ENCODE measurements at regions not wholly inside any gene's neighbourhood (a gene's known extent, or its start where the extent isn't known, plus 50 kb on each side); places are given as distances from the start of the nearest gene placed in this dataset.

DNA sequence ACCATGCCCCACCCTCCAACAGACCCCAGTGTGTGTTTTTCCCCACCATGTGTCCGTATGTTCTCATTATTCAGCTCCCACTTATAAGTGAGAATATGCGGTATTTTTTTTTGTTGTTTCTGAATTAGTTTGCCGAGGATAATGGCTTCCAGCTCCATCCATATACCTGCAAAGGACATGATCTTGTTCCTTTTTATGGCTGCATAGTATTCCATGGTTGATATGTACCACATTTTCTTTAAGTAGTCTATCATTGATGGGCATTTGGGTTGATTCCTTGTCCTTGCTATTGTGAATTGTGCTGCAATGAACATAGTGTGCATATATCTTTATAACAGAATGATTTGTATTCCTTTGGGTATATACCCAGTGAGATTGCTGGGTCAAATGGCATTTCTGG is 176.9 kb downstream of the UTRN start:
- 96 to 100% (median 98%) methylated on average over 3 of the region's 3 CpGs for WGBS, 5 donors
- intact Hi-C loops (cut with DNase I; ENCODE audit: low total_unique reads) = no loop called here
- Histone ChIP-seq H3K36me3 (peaks cover 8 to 92% (median 85%) of the 10 kb centered on the region in 4 donors), H3K4me1 (no peaks in the 10 kb centered on the region), H3K9me3 (no peaks in the 10 kb centered on the region), H3K27me3 (no peaks in the 10 kb centered on the region), H3K27ac (no peak overlapping the region), H3K4me3 (no peak overlapping the region)
- no peak for DNase-seq
- TF ChIP-seq EP300 (IDR thresholded peaks at IDR 0.05) (no peak), POLR2AphosphoS5 (IDR thresholded peaks at IDR 0.05) (no peak)

DNA sequence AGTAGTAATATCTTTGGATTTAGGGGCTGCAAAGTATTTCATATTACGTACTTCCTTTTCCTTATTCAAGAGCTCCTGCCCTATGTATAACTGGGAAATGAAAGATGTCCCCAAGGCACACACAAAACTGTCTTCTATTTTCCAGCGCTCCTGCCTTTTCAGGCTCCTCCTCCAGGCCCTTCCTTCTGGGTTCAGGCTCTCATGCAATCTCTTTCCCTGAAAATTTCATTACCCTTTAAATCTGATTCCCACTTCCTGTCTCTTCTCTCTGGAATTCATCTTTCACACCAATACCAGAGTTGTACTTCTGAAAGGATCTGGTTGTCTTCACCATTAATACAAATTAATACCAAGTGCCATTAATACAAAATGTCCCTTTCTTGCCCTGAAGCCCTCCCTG is 181.6 kb downstream of the UTRN start:
- Histone ChIP-seq H3K27me3 (no peaks in the 10 kb centered on the region), H3K9me3 (no peaks in the 10 kb centered on the region), H3K4me3 (no peak overlapping the region), H3K27ac (no peak overlapping the region), H3K4me1 (no peaks in the 10 kb centered on the region), H3K36me3 (peaks cover 5 to 83% (median 65%) of the 10 kb centered on the region in 4 donors)
- no peak for TF ChIP-seq EP300 (IDR thresholded peaks at IDR 0.05)
- TF ChIP-seq, protein P1, sequence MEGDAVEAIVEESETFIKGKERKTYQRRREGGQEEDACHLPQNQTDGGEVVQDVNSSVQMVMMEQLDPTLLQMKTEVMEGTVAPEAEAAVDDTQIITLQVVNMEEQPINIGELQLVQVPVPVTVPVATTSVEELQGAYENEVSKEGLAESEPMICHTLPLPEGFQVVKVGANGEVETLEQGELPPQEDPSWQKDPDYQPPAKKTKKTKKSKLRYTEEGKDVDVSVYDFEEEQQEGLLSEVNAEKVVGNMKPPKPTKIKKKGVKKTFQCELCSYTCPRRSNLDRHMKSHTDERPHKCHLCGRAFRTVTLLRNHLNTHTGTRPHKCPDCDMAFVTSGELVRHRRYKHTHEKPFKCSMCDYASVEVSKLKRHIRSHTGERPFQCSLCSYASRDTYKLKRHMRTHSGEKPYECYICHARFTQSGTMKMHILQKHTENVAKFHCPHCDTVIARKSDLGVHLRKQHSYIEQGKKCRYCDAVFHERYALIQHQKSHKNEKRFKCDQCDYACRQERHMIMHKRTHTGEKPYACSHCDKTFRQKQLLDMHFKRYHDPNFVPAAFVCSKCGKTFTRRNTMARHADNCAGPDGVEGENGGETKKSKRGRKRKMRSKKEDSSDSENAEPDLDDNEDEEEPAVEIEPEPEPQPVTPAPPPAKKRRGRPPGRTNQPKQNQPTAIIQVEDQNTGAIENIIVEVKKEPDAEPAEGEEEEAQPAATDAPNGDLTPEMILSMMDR (IDR thresholded peaks at IDR 0.05) = no peak
- no peak for TF ChIP-seq POLR2AphosphoS5 (IDR thresholded peaks at IDR 0.05)
- no peak for TF ChIP-seq POLR2A (IDR thresholded peaks at IDR 0.05)
- intact Hi-C loops (cut with DNase I; ENCODE audit: low total_unique reads) = no loop called here
- 74 to 97% (median 97%) methylated on average over 2 of the region's 2 CpGs for WGBS, 5 donors
- no peak for DNase-seq

- no peak for DNase-seq
- Histone ChIP-seq H3K27me3 (no peaks in the 10 kb centered on the region), H3K4me3 (no peak overlapping the region), H3K4me1 (no peaks in the 10 kb centered on the region), H3K27ac (no peak overlapping the region), H3K9me3 (no peaks in the 10 kb centered on the region), H3K36me3 (peaks cover 5 to 78% (median 62%) of the 10 kb centered on the region in 4 donors)
- 87 to 89% (median 89%) methylated on average over 8 of the region's 8 CpGs for WGBS, 5 donors
- TF ChIP-seq EP300 (IDR thresholded peaks at IDR 0.05) (no peak), POLR2AphosphoS5 (IDR thresholded peaks at IDR 0.05) (no peak), POLR2A (IDR thresholded peaks at IDR 0.05) (no peak)
- TF ChIP-seq, protein P1 (IDR thresholded peaks at IDR 0.05) = no peak
- intact Hi-C loops (cut with DNase I; ENCODE audit: low total_unique reads) = no loop called here
These were observed 182.1 kb downstream of the UTRN start for GRCh38 chr6:144467172-144467762.

GRCh38 chr6:144467921-144468320 is 182.8 kb downstream of the UTRN start:
- WGBS, 5 donors = 91 to 96% (median 95%) methylated on average over 2 of the region's 2 CpGs
- H3K4me3 ChIP-seq = no peak overlapping the region
- intact Hi-C loops (cut with DNase I; ENCODE audit: low total_unique reads) = no loop called here

GRCh38 chr6:144468709-144469108 is 183.6 kb downstream of the UTRN start:
- TF ChIP-seq POLR2A (IDR thresholded peaks at IDR 0.05) (no peak), POLR2AphosphoS5 (IDR thresholded peaks at IDR 0.05) (no peak), EP300 (IDR thresholded peaks at IDR 0.05) (no peak)
- TF ChIP-seq, protein P1 (IDR thresholded peaks at IDR 0.05) = no peak
- Histone ChIP-seq H3K9me3 (no peaks in the 10 kb centered on the region), H3K27me3 (no peaks in the 10 kb centered on the region), H3K36me3 (peaks cover 5 to 78% (median 52%) of the 10 kb centered on the region in 4 donors), H3K27ac (no peak overlapping the region), H3K4me3 (no peak overlapping the region), H3K4me1 (no peaks in the 10 kb centered on the region)
- 77 to 95% (median 90%) methylated on average over 7 of the region's 7 CpGs for WGBS, 5 donors
- intact Hi-C loops (cut with DNase I; ENCODE audit: low total_unique reads) = no loop called here
- no peak for DNase-seq

More at GRCh38 chr6:144467921-144468320, 182.8 kb downstream of the UTRN start:
- H3K4me1 ChIP-seq = no peaks in the 10 kb centered on the region
- no peak for DNase-seq
- H3K27ac ChIP-seq = no peak overlapping the region
- no peaks in the 10 kb centered on the region for H3K9me3 ChIP-seq
- TF ChIP-seq POLR2AphosphoS5 (IDR thresholded peaks at IDR 0.05) = no peak
- TF ChIP-seq, protein P1 (IDR thresholded peaks at IDR 0.05) = no peak
- no peak for TF ChIP-seq EP300 (IDR thresholded peaks at IDR 0.05)
- TF ChIP-seq POLR2A (IDR thresholded peaks at IDR 0.05) = no peak
- no peaks in the 10 kb centered on the region for H3K27me3 ChIP-seq
- H3K36me3 ChIP-seq = peaks cover 4 to 77% (median 56%) of the 10 kb centered on the region in 4 donors
